ENCODE measurements at regions not wholly inside any gene's neighbourhood (a gene's known extent, or its start where the extent isn't known, plus 50 kb on each side); places are given as distances from the start of the nearest gene placed in this dataset.
"Not testable (repeated sequence)": the region's sequence is repeated elsewhere in the genome, so short reads cannot be mapped to it uniquely, and the experiment has no call there.

DNA sequence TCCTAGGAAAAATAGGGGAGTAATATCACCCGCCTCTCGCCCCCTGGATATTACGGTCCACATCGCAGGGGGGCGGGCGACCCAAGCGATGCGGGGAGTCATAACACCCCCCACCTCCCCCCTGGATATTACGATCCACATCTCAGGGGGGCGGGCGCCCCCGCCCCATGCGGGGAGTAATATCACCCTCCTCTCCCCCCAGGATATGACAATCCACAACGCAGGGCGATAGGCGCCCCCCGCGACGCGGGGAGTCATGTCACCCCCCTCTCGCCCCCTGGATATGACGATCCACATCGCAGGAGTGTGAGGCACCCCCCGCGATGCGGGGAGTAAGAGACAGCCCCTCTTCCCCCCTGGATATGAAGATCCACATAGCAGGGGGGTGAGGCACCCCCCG is 684.4 kb upstream of the PCDH9 start:
- H3K36me3 Mint-ChIP-seq = no peaks in the 10 kb centered on the region
- no peaks in the 10 kb centered on the region for H3K79me2 ChIP-seq (ENCODE audit: low read depth)
- no peak overlapping the region for H3K27ac ChIP-seq
- H4K20me1 ChIP-seq (ENCODE audit: low read depth) = no peaks in the 10 kb centered on the region
- H2AFZ ChIP-seq (replicated peaks) = no peak overlapping the region
- H3K27me3 Mint-ChIP-seq (ENCODE audit: insufficient read depth, low read depth) = no peaks in the 10 kb centered on the region
- no peak overlapping the region for H3K4me3 Mint-ChIP-seq
- H3K4me2 ChIP-seq = no peak overlapping the region
- TF ChIP-seq EZH2phosphoT487 (IDR thresholded peaks at IDR 0.05) (no peak), EZH2 (IDR thresholded peaks at IDR 0.05) (no peak)
- TF ChIP-seq, protein P1, sequence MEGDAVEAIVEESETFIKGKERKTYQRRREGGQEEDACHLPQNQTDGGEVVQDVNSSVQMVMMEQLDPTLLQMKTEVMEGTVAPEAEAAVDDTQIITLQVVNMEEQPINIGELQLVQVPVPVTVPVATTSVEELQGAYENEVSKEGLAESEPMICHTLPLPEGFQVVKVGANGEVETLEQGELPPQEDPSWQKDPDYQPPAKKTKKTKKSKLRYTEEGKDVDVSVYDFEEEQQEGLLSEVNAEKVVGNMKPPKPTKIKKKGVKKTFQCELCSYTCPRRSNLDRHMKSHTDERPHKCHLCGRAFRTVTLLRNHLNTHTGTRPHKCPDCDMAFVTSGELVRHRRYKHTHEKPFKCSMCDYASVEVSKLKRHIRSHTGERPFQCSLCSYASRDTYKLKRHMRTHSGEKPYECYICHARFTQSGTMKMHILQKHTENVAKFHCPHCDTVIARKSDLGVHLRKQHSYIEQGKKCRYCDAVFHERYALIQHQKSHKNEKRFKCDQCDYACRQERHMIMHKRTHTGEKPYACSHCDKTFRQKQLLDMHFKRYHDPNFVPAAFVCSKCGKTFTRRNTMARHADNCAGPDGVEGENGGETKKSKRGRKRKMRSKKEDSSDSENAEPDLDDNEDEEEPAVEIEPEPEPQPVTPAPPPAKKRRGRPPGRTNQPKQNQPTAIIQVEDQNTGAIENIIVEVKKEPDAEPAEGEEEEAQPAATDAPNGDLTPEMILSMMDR (IDR thresholded peaks at IDR 0.05) = no peak
- H3K27me3 ChIP-seq = no peaks in the 10 kb centered on the region
- H3K9ac ChIP-seq = no peak overlapping the region
- H3K36me3 ChIP-seq = no peaks in the 10 kb centered on the region
- peaks cover 6% of the 10 kb centered on the region for H3K9me3 Mint-ChIP-seq
- DNase-seq (ENCODE audit: low spot score) = no peak
- no peaks in the 10 kb centered on the region for H3K9me3 ChIP-seq (ENCODE audit: low read depth)
- no peaks in the 10 kb centered on the region for H3F3A ChIP-seq (ENCODE audit: low read depth)
- no peak overlapping the region for H3K4me3 ChIP-seq
- no peaks in the 10 kb centered on the region for H3K4me1 Mint-ChIP-seq
- H3K4me1 ChIP-seq = no peaks in the 10 kb centered on the region
- H3K27ac Mint-ChIP-seq = no peak overlapping the region

DNA sequence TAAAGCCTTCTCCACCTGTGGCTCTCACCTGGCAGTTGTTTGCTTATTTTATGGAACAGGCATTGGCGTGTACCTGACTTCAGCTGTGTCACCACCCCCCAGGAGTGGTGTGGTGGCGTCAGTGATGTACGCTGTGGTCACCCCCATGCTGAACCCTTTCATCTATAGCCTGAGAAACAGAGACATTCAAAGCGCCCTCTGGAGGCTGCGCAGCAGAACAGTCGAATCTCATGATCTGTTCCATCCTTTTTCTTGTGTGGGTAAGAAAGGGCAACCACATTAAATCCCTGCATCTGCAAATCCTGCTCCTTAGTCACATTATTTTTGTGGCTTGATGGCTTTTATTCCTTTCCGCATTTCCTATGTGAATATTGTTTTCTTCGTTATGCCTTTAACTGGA is 672.8 kb upstream of the PCDH9 start:
- not testable (repeated sequence) for H3K36me3 ChIP-seq; H3K4me2 ChIP-seq; H4K20me1 ChIP-seq (ENCODE audit: low read depth); H3K79me2 ChIP-seq (ENCODE audit: low read depth); H3F3A ChIP-seq (ENCODE audit: low read depth); H3K27ac Mint-ChIP-seq; H3K36me3 Mint-ChIP-seq; DNase-seq (ENCODE audit: low spot score); H2AFZ ChIP-seq (replicated peaks); H3K4me3 Mint-ChIP-seq; H3K27me3 ChIP-seq; H3K27me3 Mint-ChIP-seq (ENCODE audit: insufficient read depth, low read depth); H3K9me3 ChIP-seq (ENCODE audit: low read depth); H3K27ac ChIP-seq; H3K4me1 ChIP-seq; H3K4me1 Mint-ChIP-seq; H3K9ac ChIP-seq; H3K4me3 ChIP-seq
- TF ChIP-seq, protein P1 (IDR thresholded peaks at IDR 0.05) = peak; percentile 31
- peaks cover 22% of the 10 kb centered on the region for H3K9me3 Mint-ChIP-seq

- Histone ChIP-seq H3K9me3 (ENCODE audit: low read depth) (no peaks in the 10 kb centered on the region), H3K27me3 (no peaks in the 10 kb centered on the region), H3K36me3 (no peaks in the 10 kb centered on the region), H4K20me1 (ENCODE audit: low read depth) (no peaks in the 10 kb centered on the region), H3K4me2 (no peak overlapping the region), H2AFZ (replicated peaks) (no peak overlapping the region), H3K4me1 (no peaks in the 10 kb centered on the region), H3K27ac (no peak overlapping the region), H3K4me3 (no peak overlapping the region), H3K79me2 (ENCODE audit: low read depth) (no peaks in the 10 kb centered on the region), H3K9ac (no peak overlapping the region), H3F3A (ENCODE audit: low read depth) (no peaks in the 10 kb centered on the region)
- TF ChIP-seq EZH2 (IDR thresholded peaks at IDR 0.05) (no peak), EZH2phosphoT487 (IDR thresholded peaks at IDR 0.05) (no peak)
- TF ChIP-seq, protein P1 (IDR thresholded peaks at IDR 0.05) = no peak
- H3K4me1 Mint-ChIP-seq = no peaks in the 10 kb centered on the region
- peaks cover 3% of the 10 kb centered on the region for H3K27me3 Mint-ChIP-seq (ENCODE audit: insufficient read depth, low read depth)
- H3K4me3 Mint-ChIP-seq = no peak overlapping the region
- H3K27ac Mint-ChIP-seq = no peak overlapping the region
- peaks cover 2% of the 10 kb centered on the region for H3K9me3 Mint-ChIP-seq
- no peak for DNase-seq (ENCODE audit: low spot score)
- H3K36me3 Mint-ChIP-seq = no peaks in the 10 kb centered on the region
Measured at GRCh38 chr13:67880916-67881315, 650.8 kb upstream of the PCDH9 start.

- Histone ChIP-seq H3K27ac (no peak overlapping the region), H3K9me3 (ENCODE audit: low read depth) (no peaks in the 10 kb centered on the region), H3K79me2 (ENCODE audit: low read depth) (no peaks in the 10 kb centered on the region), H3K27me3 (no peaks in the 10 kb centered on the region), H3F3A (ENCODE audit: low read depth) (no peaks in the 10 kb centered on the region), H3K36me3 (no peaks in the 10 kb centered on the region), H3K4me3 (no peak overlapping the region), H3K9ac (no peak overlapping the region), H2AFZ (replicated peaks) (no peak overlapping the region), H3K4me2 (no peak overlapping the region), H3K4me1 (no peaks in the 10 kb centered on the region), H4K20me1 (ENCODE audit: low read depth) (no peaks in the 10 kb centered on the region)
- H3K27me3 Mint-ChIP-seq (ENCODE audit: insufficient read depth, low read depth) = peaks cover 3% of the 10 kb centered on the region
- H3K27ac Mint-ChIP-seq = no peak overlapping the region
- peaks cover 2% of the 10 kb centered on the region for H3K9me3 Mint-ChIP-seq
- no peaks in the 10 kb centered on the region for H3K4me1 Mint-ChIP-seq
- H3K4me3 Mint-ChIP-seq = no peak overlapping the region
- DNase-seq (ENCODE audit: low spot score) = no peak
- TF ChIP-seq EZH2phosphoT487 (IDR thresholded peaks at IDR 0.05) = no peak
- no peak for TF ChIP-seq EZH2 (IDR thresholded peaks at IDR 0.05)
- TF ChIP-seq, protein P1 (IDR thresholded peaks at IDR 0.05) = no peak
- no peaks in the 10 kb centered on the region for H3K36me3 Mint-ChIP-seq
Measured at GRCh38 chr13:67878376-67878775, 648.2 kb upstream of the PCDH9 start.

Measured in neural progenitor cell (in vitro differentiated cells).